ENCODE measurements at regions not wholly inside any gene's neighbourhood (a gene's known extent, or its start where the extent isn't known, plus 50 kb on each side); places are given as distances from the start of the nearest gene placed in this dataset.
"Not testable (repeated sequence)": the region's sequence is repeated elsewhere in the genome, so short reads cannot be mapped to it uniquely, and the experiment has no call there.

- no peak for DNase-seq
Measured at GRCh38 chr14:104306450-104307040, 168.2 kb downstream of the KIF26A start.

GRCh38 chr14:104307246-104307626 lies 168.8 kb downstream of the KIF26A start:
- no peak for DNase-seq

GRCh38 chr14:104307627-104308401 lies 169.4 kb downstream of the KIF26A start:
- no peak for DNase-seq

- not testable (repeated sequence) for DNase-seq
Measured at GRCh38 chr14:104308534-104308933, 170.1 kb downstream of the KIF26A start.

- DNase-seq: no peak
Measured at GRCh38 chr14:104309657-104310369, 171.4 kb downstream of the KIF26A start.

- DNase-seq: no peak
Measured at GRCh38 chr14:104311358-104311757, 173.0 kb downstream of the KIF26A start.

- DNase-seq: no peak
Measured at GRCh38 chr14:104313674-104314073, 175.3 kb downstream of the KIF26A start.

- DNase-seq: no peak
Measured at GRCh38 chr14:104314251-104314941, 176.0 kb downstream of the KIF26A start.

GRCh38 chr14:104315169-104315568 lies 176.8 kb downstream of the KIF26A start:
- DNase-seq: no peak

- DNase-seq: no peak
Measured at GRCh38 chr14:104315625-104316024, 177.2 kb downstream of the KIF26A start.

- DNase-seq: no peak
Measured at GRCh38 chr14:104316121-104316722, 177.8 kb downstream of the KIF26A start.

- no peak for DNase-seq
Measured at GRCh38 chr14:104316723-104317491, 178.5 kb downstream of the KIF26A start.

- DNase-seq: no peak
Measured at GRCh38 chr14:104317492-104317805, 179.1 kb downstream of the KIF26A start.

- no peak for DNase-seq
Measured at GRCh38 chr14:104317975-104318557, 179.7 kb downstream of the KIF26A start.

- peak; percentile 19 to 82 for DNase-seq
Measured at GRCh38 chr14:104318558-104319490, 180.4 kb downstream of the KIF26A start.

- no peak for DNase-seq
Measured at GRCh38 chr14:104319491-104320241, 181.3 kb downstream of the KIF26A start.

GRCh38 chr14:104320611-104321086 lies 182.3 kb downstream of the KIF26A start:
- no peak for DNase-seq

- DNase-seq: no peak
Measured at GRCh38 chr14:104321088-104321801, 182.9 kb downstream of the KIF26A start.

GRCh38 chr14:104321802-104322130 lies 183.4 kb downstream of the KIF26A start:
- no peak for DNase-seq
